ENCODE measurements at regions not wholly inside any gene's neighbourhood (a gene's known extent, or its start where the extent isn't known, plus 50 kb on each side); places are given as distances from the start of the nearest gene placed in this dataset.
A peak's percentile ranks its signal among the peaks of the same experiment; 100 is the strongest.
"Not testable (repeated sequence)": the region's sequence is repeated elsewhere in the genome, so short reads cannot be mapped to it uniquely, and the experiment has no call there.

DNA sequence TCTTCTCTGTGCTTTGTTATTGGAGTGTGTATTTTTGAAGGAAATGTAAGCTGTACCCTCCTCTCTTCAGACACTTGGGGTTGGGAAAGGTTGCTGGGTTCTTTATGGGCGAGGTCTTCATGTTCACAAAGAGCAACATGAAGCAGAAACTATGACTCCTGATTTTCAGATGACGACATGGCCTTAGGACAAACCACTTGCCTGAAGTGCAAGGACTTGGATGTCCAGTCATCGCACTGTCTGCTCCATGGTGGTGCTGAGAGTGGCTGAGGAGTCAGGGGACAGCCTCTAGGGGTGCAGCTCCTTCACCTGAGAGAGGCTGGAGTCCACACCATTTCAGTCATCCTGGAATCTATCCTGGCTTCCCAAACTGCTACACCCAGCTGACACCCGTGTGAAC lies 183.9 kb upstream of the CDH5 start:
- DNase-seq (ENCODE audit: low spot score in 2 of 2, unreplicated experiment in 2 of 2): no peak
- Mint-ChIP-seq H3K36me3 (peaks cover 3% of the 10 kb centered on the region), H3K27me3 (ENCODE audit: low read depth) (peaks cover 8% of the 10 kb centered on the region), H3K4me3 (no peak overlapping the region), H3K9me3 (peaks cover 8% of the 10 kb centered on the region), H3K4me1 (no peaks in the 10 kb centered on the region), H3K27ac (no peak overlapping the region)
- TF ChIP-seq, protein P1, sequence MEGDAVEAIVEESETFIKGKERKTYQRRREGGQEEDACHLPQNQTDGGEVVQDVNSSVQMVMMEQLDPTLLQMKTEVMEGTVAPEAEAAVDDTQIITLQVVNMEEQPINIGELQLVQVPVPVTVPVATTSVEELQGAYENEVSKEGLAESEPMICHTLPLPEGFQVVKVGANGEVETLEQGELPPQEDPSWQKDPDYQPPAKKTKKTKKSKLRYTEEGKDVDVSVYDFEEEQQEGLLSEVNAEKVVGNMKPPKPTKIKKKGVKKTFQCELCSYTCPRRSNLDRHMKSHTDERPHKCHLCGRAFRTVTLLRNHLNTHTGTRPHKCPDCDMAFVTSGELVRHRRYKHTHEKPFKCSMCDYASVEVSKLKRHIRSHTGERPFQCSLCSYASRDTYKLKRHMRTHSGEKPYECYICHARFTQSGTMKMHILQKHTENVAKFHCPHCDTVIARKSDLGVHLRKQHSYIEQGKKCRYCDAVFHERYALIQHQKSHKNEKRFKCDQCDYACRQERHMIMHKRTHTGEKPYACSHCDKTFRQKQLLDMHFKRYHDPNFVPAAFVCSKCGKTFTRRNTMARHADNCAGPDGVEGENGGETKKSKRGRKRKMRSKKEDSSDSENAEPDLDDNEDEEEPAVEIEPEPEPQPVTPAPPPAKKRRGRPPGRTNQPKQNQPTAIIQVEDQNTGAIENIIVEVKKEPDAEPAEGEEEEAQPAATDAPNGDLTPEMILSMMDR (IDR thresholded peaks at IDR 0.05; ENCODE audit: unreplicated experiment): no peak

DNA sequence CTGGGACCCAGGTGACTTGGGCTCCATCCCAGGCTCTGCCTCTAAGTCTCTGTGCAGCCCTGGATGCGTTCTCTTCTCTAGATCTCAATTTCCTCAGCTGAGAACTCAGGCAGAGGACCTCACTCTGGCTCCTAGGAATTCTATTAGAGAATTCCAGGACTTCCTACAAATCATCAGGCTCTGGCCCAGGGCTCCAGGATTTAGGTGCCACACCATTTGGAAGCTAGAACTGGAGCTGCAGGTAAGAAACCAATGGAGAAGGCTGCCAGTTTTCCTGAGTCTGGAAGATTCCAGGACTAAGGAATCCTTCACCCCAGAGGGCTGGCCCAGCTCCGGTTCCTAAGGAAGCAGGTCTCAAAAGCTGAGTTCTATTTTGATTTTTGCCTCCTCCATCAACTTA lies 189.8 kb upstream of the CDH5 start:
- TF ChIP-seq, protein P1 (IDR thresholded peaks at IDR 0.05; ENCODE audit: unreplicated experiment): no peak
- Mint-ChIP-seq H3K9me3 (peaks cover 8% of the 10 kb centered on the region), H3K36me3 (peaks cover 3% of the 10 kb centered on the region), H3K27ac (no peak overlapping the region), H3K27me3 (ENCODE audit: low read depth) (no peaks in the 10 kb centered on the region), H3K4me3 (no peak overlapping the region), H3K4me1 (peaks cover 17% of the 10 kb centered on the region)
- no peak for DNase-seq (ENCODE audit: low spot score in 2 of 2, unreplicated experiment in 2 of 2)

DNA sequence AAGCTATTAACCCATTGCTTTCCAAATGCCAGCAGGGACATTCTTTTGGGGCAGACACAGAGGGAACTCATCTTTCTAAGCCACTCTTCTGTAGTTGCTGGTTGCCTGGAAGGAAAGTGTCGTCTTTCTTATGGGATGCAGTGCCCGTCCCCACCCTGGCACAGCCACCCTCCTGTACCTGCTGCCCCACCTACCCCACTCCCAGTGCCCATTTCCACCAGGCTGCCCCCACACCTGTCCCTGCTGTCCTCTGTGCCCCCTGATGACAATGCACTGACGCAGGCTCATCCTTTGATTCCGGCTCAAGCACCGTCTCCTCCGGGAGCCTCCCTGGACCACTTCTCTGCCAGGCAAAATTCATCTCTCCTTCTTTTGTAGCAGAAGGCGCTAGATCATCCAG lies 190.4 kb upstream of the CDH5 start:
- H3K27ac Mint-ChIP-seq: no peak overlapping the region
- H3K4me1 Mint-ChIP-seq: peaks cover 17% of the 10 kb centered on the region
- H3K27me3 Mint-ChIP-seq (ENCODE audit: low read depth): peaks cover 1% of the 10 kb centered on the region
- DNase-seq (ENCODE audit: low spot score in 2 of 2, unreplicated experiment in 2 of 2): no peak
- H3K36me3 Mint-ChIP-seq: peaks cover 3% of the 10 kb centered on the region
- H3K9me3 Mint-ChIP-seq: peaks cover 8% of the 10 kb centered on the region
- TF ChIP-seq, protein P1 (IDR thresholded peaks at IDR 0.05; ENCODE audit: unreplicated experiment): no peak
- H3K4me3 Mint-ChIP-seq: no peak overlapping the region

DNA sequence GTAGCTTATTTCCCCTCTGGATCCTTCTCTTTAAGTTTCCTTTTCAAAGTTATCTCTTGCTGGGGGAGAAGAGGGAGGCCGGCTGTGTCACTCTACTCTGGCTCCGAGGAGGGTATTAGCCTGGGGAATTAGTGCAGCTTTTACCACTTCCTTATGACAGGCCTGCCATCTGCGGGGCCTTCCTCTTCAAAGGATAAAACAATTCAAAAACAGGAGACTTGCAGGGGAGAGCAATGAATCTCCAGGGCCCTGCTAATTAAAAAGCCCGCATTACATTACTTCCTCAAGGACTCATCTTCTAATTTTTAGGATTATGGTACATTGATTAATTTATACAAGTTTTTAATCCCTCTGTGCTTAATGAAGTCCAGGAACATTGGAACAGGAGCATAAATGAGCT lies 190.9 kb upstream of the CDH5 start:
- H3K27ac Mint-ChIP-seq: peak overlapping the region; percentile 83
- TF ChIP-seq, protein P1 (IDR thresholded peaks at IDR 0.05; ENCODE audit: unreplicated experiment): no peak
- peaks cover 3% of the 10 kb centered on the region for H3K36me3 Mint-ChIP-seq
- no peak overlapping the region for H3K4me3 Mint-ChIP-seq
- H3K27me3 Mint-ChIP-seq (ENCODE audit: low read depth): peaks cover 1% of the 10 kb centered on the region
- H3K9me3 Mint-ChIP-seq: peaks cover 8% of the 10 kb centered on the region
- no peak for DNase-seq (ENCODE audit: low spot score in 2 of 2, unreplicated experiment in 2 of 2)
- peaks cover 17% of the 10 kb centered on the region for H3K4me1 Mint-ChIP-seq

DNA sequence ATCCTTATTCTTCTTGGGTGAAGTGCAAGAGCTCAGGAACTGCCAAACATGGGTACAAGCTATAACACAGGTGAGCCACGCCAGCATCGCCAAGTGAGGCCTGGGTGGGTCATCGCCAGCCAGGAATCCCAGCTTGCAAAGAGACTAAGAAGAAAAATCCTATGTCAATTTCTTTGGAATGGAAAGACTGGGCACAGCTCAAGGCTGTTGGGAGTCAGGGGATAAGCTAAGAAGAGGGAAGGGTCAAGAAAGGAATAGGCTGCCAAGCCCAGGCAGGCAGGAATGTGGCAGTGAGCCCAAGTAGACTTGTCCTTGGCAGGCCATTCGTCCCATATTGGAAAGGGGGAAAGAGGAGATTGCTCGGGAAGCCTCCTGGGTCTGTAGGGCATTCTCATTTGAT lies 191.4 kb upstream of the CDH5 start:
- TF ChIP-seq, protein P1 (IDR thresholded peaks at IDR 0.05; ENCODE audit: unreplicated experiment): no peak
- Mint-ChIP-seq H3K4me3 (no peak overlapping the region), H3K9me3 (peaks cover 5% of the 10 kb centered on the region), H3K4me1 (peaks cover 17% of the 10 kb centered on the region), H3K27ac (peak overlapping the region; percentile 83), H3K27me3 (ENCODE audit: low read depth) (peaks cover 1% of the 10 kb centered on the region), H3K36me3 (peaks cover under 1% of the 10 kb centered on the region)
- peak in 1 of 2 experiments; percentile 24 for DNase-seq (ENCODE audit: low spot score in 2 of 2, unreplicated experiment in 2 of 2)

DNA sequence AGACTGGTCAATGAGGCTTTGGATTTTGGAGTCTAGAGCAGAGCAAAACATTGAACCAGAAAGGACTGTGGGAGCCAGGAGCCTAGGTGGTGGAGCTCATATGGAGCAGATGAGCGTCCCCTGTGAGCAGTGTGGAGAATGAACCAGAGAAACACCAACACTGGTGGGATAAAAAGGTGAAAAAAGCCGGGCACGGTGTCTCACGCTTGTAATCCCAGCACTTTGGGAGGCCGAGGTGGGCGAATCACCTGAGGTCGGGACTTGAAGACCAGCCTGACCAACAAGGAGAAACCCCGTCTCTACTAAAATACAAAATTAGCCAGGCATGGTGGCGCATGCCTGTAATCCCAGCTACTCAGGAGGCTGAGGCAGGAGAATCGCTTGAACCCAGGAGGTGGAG lies 192.7 kb upstream of the CDH5 start:
- H3K36me3 Mint-ChIP-seq; H3K9me3 Mint-ChIP-seq; H3K27ac Mint-ChIP-seq; H3K4me3 Mint-ChIP-seq; H3K27me3 Mint-ChIP-seq (ENCODE audit: low read depth); DNase-seq (ENCODE audit: low spot score in 2 of 2, unreplicated experiment in 2 of 2): not testable (repeated sequence)
- peaks cover 17% of the 10 kb centered on the region for H3K4me1 Mint-ChIP-seq

DNA sequence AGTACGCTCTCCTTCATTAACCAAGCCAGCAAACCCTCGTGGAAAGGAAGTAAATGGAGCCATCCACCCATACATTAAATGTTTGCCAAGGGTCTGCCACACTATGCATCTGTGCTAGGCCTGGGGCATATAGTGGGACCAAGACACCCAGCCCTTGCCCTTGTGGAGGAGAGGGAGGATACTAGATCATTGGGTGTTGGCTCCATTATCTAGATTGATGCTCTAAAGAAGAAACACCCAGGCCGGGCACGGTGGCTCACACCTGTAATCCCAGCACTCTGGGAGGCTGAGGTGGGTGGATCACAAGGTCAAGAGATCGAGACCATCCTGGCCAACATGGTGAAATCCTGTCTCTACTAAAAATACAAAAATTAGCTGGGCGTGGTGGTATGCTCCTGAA lies 193.3 kb upstream of the CDH5 start:
- H3K9me3 Mint-ChIP-seq, H3K4me3 Mint-ChIP-seq: not testable (repeated sequence)

More for the DNA sequence above, 193.3 kb upstream of the CDH5 start:
- not testable (repeated sequence) for DNase-seq (ENCODE audit: low spot score in 2 of 2, unreplicated experiment in 2 of 2); H3K36me3 Mint-ChIP-seq; H3K27ac Mint-ChIP-seq
- peaks cover 19% of the 10 kb centered on the region for H3K4me1 Mint-ChIP-seq
- peaks cover 11% of the 10 kb centered on the region for H3K27me3 Mint-ChIP-seq (ENCODE audit: low read depth)

Measured in mesothelial cell of epicardium (in vitro differentiated cells).